ENCODE measurements at regions not wholly inside any gene's neighbourhood (a gene's known extent, or its start where the extent isn't known, plus 50 kb on each side); places are given as distances from the start of the nearest gene placed in this dataset.

DNA sequence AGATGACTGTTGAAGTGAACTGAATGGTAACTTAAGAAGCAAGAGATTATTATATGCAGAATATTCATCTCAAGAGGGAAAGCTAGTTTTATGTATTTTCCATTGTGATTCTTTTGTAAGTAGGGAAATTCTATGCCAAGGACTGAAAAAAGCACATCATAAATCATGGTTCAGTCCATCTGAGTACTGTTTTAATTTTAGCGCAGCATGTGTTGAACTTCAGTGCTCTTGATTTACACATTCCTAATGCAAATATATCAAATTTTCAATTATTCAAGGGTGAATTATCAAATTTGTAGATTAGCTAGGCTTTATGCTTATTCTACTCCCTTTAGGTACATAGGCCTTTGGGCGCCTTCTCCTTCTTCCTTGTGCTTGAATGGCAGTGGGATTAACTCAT, 50.3 kb upstream of the TCF12 start:
- Mint-ChIP-seq H3K4me1 (ENCODE audit: unreplicated experiment) (peaks cover 14% of the 10 kb centered on the region), H3K27me3 (ENCODE audit: unreplicated experiment) (no peaks in the 10 kb centered on the region), H3K27ac (ENCODE audit: unreplicated experiment) (no peak overlapping the region), H3K4me3 (ENCODE audit: unreplicated experiment) (no peak overlapping the region), H3K9me3 (ENCODE audit: unreplicated experiment) (no peaks in the 10 kb centered on the region), H3K36me3 (ENCODE audit: unreplicated experiment) (no peaks in the 10 kb centered on the region)
- DNase-seq (ENCODE audit: extremely low spot score, unreplicated experiment): no peak
- TF ChIP-seq, protein P1, sequence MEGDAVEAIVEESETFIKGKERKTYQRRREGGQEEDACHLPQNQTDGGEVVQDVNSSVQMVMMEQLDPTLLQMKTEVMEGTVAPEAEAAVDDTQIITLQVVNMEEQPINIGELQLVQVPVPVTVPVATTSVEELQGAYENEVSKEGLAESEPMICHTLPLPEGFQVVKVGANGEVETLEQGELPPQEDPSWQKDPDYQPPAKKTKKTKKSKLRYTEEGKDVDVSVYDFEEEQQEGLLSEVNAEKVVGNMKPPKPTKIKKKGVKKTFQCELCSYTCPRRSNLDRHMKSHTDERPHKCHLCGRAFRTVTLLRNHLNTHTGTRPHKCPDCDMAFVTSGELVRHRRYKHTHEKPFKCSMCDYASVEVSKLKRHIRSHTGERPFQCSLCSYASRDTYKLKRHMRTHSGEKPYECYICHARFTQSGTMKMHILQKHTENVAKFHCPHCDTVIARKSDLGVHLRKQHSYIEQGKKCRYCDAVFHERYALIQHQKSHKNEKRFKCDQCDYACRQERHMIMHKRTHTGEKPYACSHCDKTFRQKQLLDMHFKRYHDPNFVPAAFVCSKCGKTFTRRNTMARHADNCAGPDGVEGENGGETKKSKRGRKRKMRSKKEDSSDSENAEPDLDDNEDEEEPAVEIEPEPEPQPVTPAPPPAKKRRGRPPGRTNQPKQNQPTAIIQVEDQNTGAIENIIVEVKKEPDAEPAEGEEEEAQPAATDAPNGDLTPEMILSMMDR (IDR thresholded peaks at IDR 0.05): no peak

DNA sequence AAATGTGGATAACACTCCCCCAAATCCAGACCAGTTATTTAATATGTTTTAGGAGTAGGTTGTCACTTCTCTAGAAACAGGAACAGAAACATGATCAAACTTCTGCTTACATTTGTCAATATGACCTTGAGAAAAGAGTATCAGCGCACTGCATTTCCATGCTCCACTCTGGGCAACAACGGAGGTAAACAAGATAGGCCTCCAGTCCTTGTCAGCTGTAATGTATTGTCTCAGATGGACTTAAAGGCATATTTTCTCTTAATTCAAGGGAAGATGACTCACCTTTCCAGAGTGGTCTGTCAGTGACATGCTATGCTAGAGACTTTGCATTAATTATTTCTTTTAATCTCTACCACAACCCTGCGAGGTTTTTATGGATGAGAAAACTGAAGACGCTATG, 51.6 kb upstream of the TCF12 start:
- no peak for DNase-seq (ENCODE audit: extremely low spot score, unreplicated experiment)
- Mint-ChIP-seq H3K27me3 (ENCODE audit: unreplicated experiment) (no peaks in the 10 kb centered on the region), H3K4me1 (ENCODE audit: unreplicated experiment) (peaks cover 8% of the 10 kb centered on the region), H3K36me3 (ENCODE audit: unreplicated experiment) (no peaks in the 10 kb centered on the region), H3K9me3 (ENCODE audit: unreplicated experiment) (no peaks in the 10 kb centered on the region), H3K4me3 (ENCODE audit: unreplicated experiment) (no peak overlapping the region), H3K27ac (ENCODE audit: unreplicated experiment) (no peak overlapping the region)
- TF ChIP-seq, protein P1 (IDR thresholded peaks at IDR 0.05): no peak

DNA sequence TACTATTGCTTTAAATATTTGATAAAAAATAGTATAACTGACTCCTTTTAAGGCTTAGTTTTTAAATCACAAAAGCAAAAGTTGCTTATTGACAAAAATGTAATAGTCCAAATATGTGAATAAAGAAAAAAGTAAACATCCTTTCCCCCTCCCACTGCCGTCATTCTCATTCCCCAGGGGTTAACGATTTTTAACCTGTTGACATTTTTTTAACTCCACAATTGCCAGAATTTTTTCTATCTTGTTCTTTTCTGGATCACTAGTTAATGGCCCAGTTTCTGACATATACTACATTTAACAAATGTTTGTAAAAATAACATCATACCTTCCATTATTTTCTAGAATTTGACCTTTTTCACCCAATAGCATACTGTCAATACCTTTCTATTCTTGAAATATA, 60.6 kb upstream of the TCF12 start:
- Mint-ChIP-seq H3K4me1 (ENCODE audit: unreplicated experiment) (peaks cover 5% of the 10 kb centered on the region), H3K27ac (ENCODE audit: unreplicated experiment) (no peak overlapping the region), H3K27me3 (ENCODE audit: unreplicated experiment) (no peaks in the 10 kb centered on the region), H3K9me3 (ENCODE audit: unreplicated experiment) (peaks cover 3% of the 10 kb centered on the region), H3K36me3 (ENCODE audit: unreplicated experiment) (peaks cover 4% of the 10 kb centered on the region), H3K4me3 (ENCODE audit: unreplicated experiment) (no peak overlapping the region)
- DNase-seq (ENCODE audit: extremely low spot score, unreplicated experiment): no peak
- TF ChIP-seq, protein P1 (IDR thresholded peaks at IDR 0.05): no peak

DNA sequence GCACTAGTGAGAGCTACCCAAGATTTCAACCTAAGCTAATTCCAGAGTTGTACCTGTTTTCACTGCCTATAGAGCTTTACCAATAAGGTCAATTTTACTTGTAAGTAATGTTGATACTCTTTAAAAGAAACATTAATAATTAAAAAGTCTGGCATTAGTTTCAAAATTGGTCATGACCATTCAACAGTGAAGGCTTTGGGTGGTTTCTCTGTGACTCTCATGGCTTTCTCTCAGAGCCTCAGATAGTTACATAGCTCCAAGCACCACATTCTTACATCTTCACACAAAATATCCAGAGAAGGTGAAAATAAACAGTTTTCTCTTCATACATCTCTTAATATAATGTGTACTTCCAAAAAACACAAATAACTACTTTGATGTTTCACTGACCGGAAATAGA, 61.5 kb upstream of the TCF12 start:
- Mint-ChIP-seq H3K4me3 (ENCODE audit: unreplicated experiment) (no peak overlapping the region), H3K27me3 (ENCODE audit: unreplicated experiment) (no peaks in the 10 kb centered on the region), H3K9me3 (ENCODE audit: unreplicated experiment) (peaks cover 4% of the 10 kb centered on the region), H3K4me1 (ENCODE audit: unreplicated experiment) (peaks cover 5% of the 10 kb centered on the region), H3K36me3 (ENCODE audit: unreplicated experiment) (peaks cover 5% of the 10 kb centered on the region), H3K27ac (ENCODE audit: unreplicated experiment) (no peak overlapping the region)
- TF ChIP-seq, protein P1 (IDR thresholded peaks at IDR 0.05): no peak
- no peak for DNase-seq (ENCODE audit: extremely low spot score, unreplicated experiment)

DNA sequence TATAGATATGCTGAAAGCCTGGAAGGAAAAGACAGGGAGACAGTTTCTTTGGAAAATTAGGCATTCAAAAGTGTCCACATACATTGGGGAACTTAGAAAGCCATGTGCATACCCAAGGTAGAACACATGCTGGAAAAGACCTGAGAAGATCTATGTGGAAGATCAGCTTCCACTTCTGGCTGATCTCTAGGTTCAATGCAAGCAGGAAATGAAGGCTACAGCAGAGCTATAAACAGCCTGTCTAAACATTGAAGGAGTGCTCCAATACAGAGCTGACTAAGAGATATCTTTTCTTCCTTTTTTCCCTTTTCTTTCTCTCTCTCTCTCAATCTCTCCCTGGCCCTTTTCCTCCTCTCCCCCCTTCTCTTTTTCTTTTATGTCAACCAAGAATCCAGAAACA, 73.6 kb upstream of the TCF12 start:
- H3K9me3 Mint-ChIP-seq (ENCODE audit: unreplicated experiment): no peaks in the 10 kb centered on the region
- TF ChIP-seq, protein P1 (IDR thresholded peaks at IDR 0.05): no peak
- no peaks in the 10 kb centered on the region for H3K27me3 Mint-ChIP-seq (ENCODE audit: unreplicated experiment)
- no peak overlapping the region for H3K27ac Mint-ChIP-seq (ENCODE audit: unreplicated experiment)
- DNase-seq (ENCODE audit: extremely low spot score, unreplicated experiment): no peak
- H3K36me3 Mint-ChIP-seq (ENCODE audit: unreplicated experiment): no peaks in the 10 kb centered on the region
- peaks cover 2% of the 10 kb centered on the region for H3K4me1 Mint-ChIP-seq (ENCODE audit: unreplicated experiment)
- H3K4me3 Mint-ChIP-seq (ENCODE audit: unreplicated experiment): no peak overlapping the region

Data from osteocyte (in vitro differentiated cells).